Type B pancreatic cell (in vitro differentiated cells): ENCODE measurements at regions not wholly inside any gene's neighbourhood (a gene's known extent, or its start where the extent isn't known, plus 50 kb on each side); places are given as distances from the start of the nearest gene placed in this dataset.
A peak's percentile ranks its signal among the peaks of the same experiment; 100 is the strongest.

Experiments used
- DNase-seq: peaks from one replicate; pipeline ENCODE4 v3.0.0; 2021; ENCODE audit warnings: mixed read lengths; ENCODE audit not compliant: unreplicated experiment; ENCODE audit errors: extremely low spot score
- H3K27ac Mint-ChIP-seq: 2 replicates; pipeline ENCODE4 v1.8.0; 2021; ENCODE audit warnings: mild to moderate bottlenecking, mixed read lengths
- H3K27me3 Mint-ChIP-seq: 2 replicates; pipeline ENCODE4 v1.8.0; 2021; ENCODE audit warnings: mixed read lengths
- H3K36me3 Mint-ChIP-seq: 2 replicates; pipeline ENCODE4 v1.8.0; 2021; ENCODE audit warnings: mixed read lengths
- H3K4me1 Mint-ChIP-seq: one replicate; pipeline ENCODE4 v1.8.0; 2021; ENCODE audit warnings: mixed read lengths; ENCODE audit not compliant: unreplicated experiment
- H3K4me3 Mint-ChIP-seq: 2 replicates; pipeline ENCODE4 v1.8.0; 2021; ENCODE audit warnings: mild to moderate bottlenecking, mixed read lengths
- H3K9me3 Mint-ChIP-seq: 2 replicates; pipeline ENCODE4 v1.8.0; 2021; ENCODE audit warnings: mixed read lengths
- CTCF ChIP-seq: fragments of 200-600 bp; sonication (generic); conservative IDR thresholded peaks from 2 replicates; pipeline ENCODE4 v1.5.0; 2021; ENCODE audit warnings: antibody characterized with exemption, mild to moderate bottlenecking

GRCh38 chr6:144479991-144480390, 194.9 kb downstream of the UTRN start:
- no peak for DNase-seq
- Mint-ChIP-seq H3K27ac (no peak overlapping the region), H3K4me3 (no peak overlapping the region), H3K27me3 (no peaks in the 10 kb centered on the region), H3K36me3 (peaks cover 16% of the 10 kb centered on the region), H3K4me1 (no peaks in the 10 kb centered on the region), H3K9me3 (no peaks in the 10 kb centered on the region)
- TF ChIP-seq CTCF: no peak

GRCh38 chr6:144480473-144480872, 195.3 kb downstream of the UTRN start:
- TF ChIP-seq CTCF: no peak
- Mint-ChIP-seq H3K9me3 (no peaks in the 10 kb centered on the region), H3K27me3 (no peaks in the 10 kb centered on the region), H3K4me1 (no peaks in the 10 kb centered on the region), H3K36me3 (peaks cover 16% of the 10 kb centered on the region), H3K4me3 (no peak overlapping the region), H3K27ac (no peak overlapping the region)
- no peak for DNase-seq

- H3K27ac Mint-ChIP-seq: no peak overlapping the region
- H3K36me3 Mint-ChIP-seq: peaks cover 11% of the 10 kb centered on the region
- no peak for DNase-seq
- H3K4me3 Mint-ChIP-seq: no peak overlapping the region
- H3K4me1 Mint-ChIP-seq: no peaks in the 10 kb centered on the region
- H3K27me3 Mint-ChIP-seq: no peaks in the 10 kb centered on the region
- no peak for TF ChIP-seq CTCF
- no peaks in the 10 kb centered on the region for H3K9me3 Mint-ChIP-seq
Measured at GRCh38 chr6:144481527-144481926, 196.4 kb downstream of the UTRN start.

GRCh38 chr6:144482142-144482541, 197.0 kb downstream of the UTRN start:
- Mint-ChIP-seq H3K27me3 (no peaks in the 10 kb centered on the region), H3K4me1 (no peaks in the 10 kb centered on the region), H3K4me3 (no peak overlapping the region), H3K9me3 (no peaks in the 10 kb centered on the region), H3K36me3 (peaks cover 11% of the 10 kb centered on the region), H3K27ac (no peak overlapping the region)
- peak; percentile 74 for DNase-seq
- peak; percentile 83 for TF ChIP-seq CTCF

- no peak overlapping the region for H3K27ac Mint-ChIP-seq
- no peak overlapping the region for H3K4me3 Mint-ChIP-seq
- no peaks in the 10 kb centered on the region for H3K4me1 Mint-ChIP-seq
- no peak for DNase-seq
- H3K9me3 Mint-ChIP-seq: no peaks in the 10 kb centered on the region
- H3K36me3 Mint-ChIP-seq: peaks cover 12% of the 10 kb centered on the region
- no peak for TF ChIP-seq CTCF
- no peaks in the 10 kb centered on the region for H3K27me3 Mint-ChIP-seq
Measured at GRCh38 chr6:144485531-144485930, 200.4 kb downstream of the UTRN start.

GRCh38 chr6:144488590-144488989, 203.5 kb downstream of the UTRN start:
- H3K27ac Mint-ChIP-seq: no peak overlapping the region
- H3K4me1 Mint-ChIP-seq: no peaks in the 10 kb centered on the region
- TF ChIP-seq CTCF: no peak
- peaks cover 22% of the 10 kb centered on the region for H3K36me3 Mint-ChIP-seq
- no peak for DNase-seq
- H3K9me3 Mint-ChIP-seq: no peaks in the 10 kb centered on the region
- H3K4me3 Mint-ChIP-seq: no peak overlapping the region
- H3K27me3 Mint-ChIP-seq: no peaks in the 10 kb centered on the region
